Osteoblast (primary cell): ENCODE measurements at regions not wholly inside any gene's neighbourhood (a gene's known extent, or its start where the extent isn't known, plus 50 kb on each side); places are given as distances from the start of the nearest gene placed in this dataset.

Experiments
- DNase-seq: peaks from one replicate; pipeline ENCODE4 v3.0.0; 2011; ENCODE audit warnings: low spot score, mixed read lengths; ENCODE audit not compliant: insufficient read length; ENCODE audit errors: missing footprints
- H2AFZ ChIP-seq: 2 replicates; pipeline ENCODE4 v1.6.0; 2011; ENCODE audit warnings: mild to moderate bottlenecking, low read length
- H3K27ac ChIP-seq: 2 replicates; pipeline ENCODE4 v1.5.1; 2011; ENCODE audit warnings: mild to moderate bottlenecking, low read depth, low read length, moderate library complexity
- H3K27me3 ChIP-seq: 2 replicates; pipeline ENCODE4 v1.6.0; 2012; ENCODE audit warnings: mild to moderate bottlenecking, control low read depth, inconsistent platforms, low read length, moderate library complexity; ENCODE audit not compliant: insufficient read depth
- H3K36me3 ChIP-seq: 2 replicates; pipeline ENCODE4 v1.5.1; 2011; ENCODE audit warnings: mild to moderate bottlenecking, low read length, control low read depth, moderate library complexity; ENCODE audit not compliant: insufficient read depth
- H3K4me1 ChIP-seq: 2 replicates; pipeline ENCODE4 v1.5.1; 2011; ENCODE audit warnings: mild to moderate bottlenecking, low read length, control low read depth, moderate library complexity; ENCODE audit not compliant: insufficient read depth
- H3K4me2 ChIP-seq: 2 replicates; pipeline ENCODE4 v1.6.0; 2011; ENCODE audit warnings: mild to moderate bottlenecking, low read length; ENCODE audit not compliant: insufficient read depth
- H3K4me3 ChIP-seq: fragments of 200-600 bp; sonication (generic); 3 replicates; pipeline ENCODE4 v1.5.1; 2012; ENCODE audit warnings: mild to moderate bottlenecking, low read length, inconsistent platforms; ENCODE audit not compliant: insufficient read depth
- H3K79me2 ChIP-seq: 2 replicates; pipeline ENCODE4 v1.6.0; 2012; ENCODE audit warnings: mild to moderate bottlenecking, low read length, control low read depth, inconsistent platforms; ENCODE audit not compliant: insufficient read depth
- H3K9me3 ChIP-seq: 2 replicates; pipeline ENCODE4 v1.5.1; 2011; ENCODE audit warnings: low read depth, low read length, control low read depth
- H4K20me1 ChIP-seq: 2 replicates; pipeline ENCODE4 v1.6.0; 2012; ENCODE audit warnings: mild to moderate bottlenecking, low read length, control low read depth; ENCODE audit not compliant: insufficient read depth
- CTCF ChIP-seq: IDR thresholded peaks from 2 replicates; pipeline ENCODE4 v1.5.1; 2011; ENCODE audit warnings: mild to moderate bottlenecking, low read depth, low read length, moderate library complexity; ENCODE audit errors: extremely low read depth

- Histone ChIP-seq H3K9me3 (no peaks in the 10 kb centered on the region), H3K79me2 (no peaks in the 10 kb centered on the region), H3K4me1 (peaks cover 26% of the 10 kb centered on the region), H3K4me2 (no peak overlapping the region), H3K27ac (no peak overlapping the region), H2AFZ (no peak overlapping the region), H3K27me3 (no peaks in the 10 kb centered on the region), H3K36me3 (no peaks in the 10 kb centered on the region), H3K4me3 (no peak overlapping the region), H4K20me1 (no peaks in the 10 kb centered on the region)
- TF ChIP-seq CTCF, result no peak
- DNase-seq, result no peak
These were observed 518.5 kb downstream of the PLPP3 start for GRCh38 chr1:56060906-56061305.

- TF ChIP-seq CTCF, result no peak
- H3K4me2 ChIP-seq, result no peak overlapping the region
- H4K20me1 ChIP-seq, result no peaks in the 10 kb centered on the region
- no peak for DNase-seq
- no peaks in the 10 kb centered on the region for H3K9me3 ChIP-seq
- H3K4me1 ChIP-seq, result peaks cover 5% of the 10 kb centered on the region
- H3K4me3 ChIP-seq, result no peak overlapping the region
- H3K27ac ChIP-seq, result no peak overlapping the region
- H3K27me3 ChIP-seq, result no peaks in the 10 kb centered on the region
- H3K36me3 ChIP-seq, result no peaks in the 10 kb centered on the region
- H2AFZ ChIP-seq, result no peak overlapping the region
- no peaks in the 10 kb centered on the region for H3K79me2 ChIP-seq
These were observed 521.6 kb downstream of the PLPP3 start for GRCh38 chr1:56057466-56058405.

GRCh38 chr1:56056438-56057287, 522.7 kb downstream of the PLPP3 start:
- no peak overlapping the region for H3K27ac ChIP-seq
- no peak overlapping the region for H3K4me3 ChIP-seq
- H3K4me1 ChIP-seq, result peaks cover 5% of the 10 kb centered on the region
- no peak for TF ChIP-seq CTCF
- no peak overlapping the region for H3K4me2 ChIP-seq
- no peaks in the 10 kb centered on the region for H3K9me3 ChIP-seq
- DNase-seq, result peak; percentile 44
- H3K36me3 ChIP-seq, result no peaks in the 10 kb centered on the region
- H4K20me1 ChIP-seq, result no peaks in the 10 kb centered on the region
- no peaks in the 10 kb centered on the region for H3K27me3 ChIP-seq
- H2AFZ ChIP-seq, result no peak overlapping the region
- no peaks in the 10 kb centered on the region for H3K79me2 ChIP-seq

- no peak overlapping the region for H2AFZ ChIP-seq
- H4K20me1 ChIP-seq, result no peaks in the 10 kb centered on the region
- no peak for TF ChIP-seq CTCF
- H3K27ac ChIP-seq, result no peak overlapping the region
- H3K79me2 ChIP-seq, result no peaks in the 10 kb centered on the region
- peaks cover 5% of the 10 kb centered on the region for H3K4me1 ChIP-seq
- DNase-seq, result no peak
- H3K4me2 ChIP-seq, result no peak overlapping the region
- no peaks in the 10 kb centered on the region for H3K9me3 ChIP-seq
- H3K27me3 ChIP-seq, result no peaks in the 10 kb centered on the region
- no peaks in the 10 kb centered on the region for H3K36me3 ChIP-seq
- H3K4me3 ChIP-seq, result no peak overlapping the region
These were observed 524.4 kb downstream of the PLPP3 start for GRCh38 chr1:56054959-56055358.
